ENCODE measurements at regions not wholly inside any gene's neighbourhood (a gene's known extent, or its start where the extent isn't known, plus 50 kb on each side); places are given as distances from the start of the nearest gene placed in this dataset.
A peak's percentile ranks its signal among the peaks of the same experiment; 100 is the strongest.

DNA sequence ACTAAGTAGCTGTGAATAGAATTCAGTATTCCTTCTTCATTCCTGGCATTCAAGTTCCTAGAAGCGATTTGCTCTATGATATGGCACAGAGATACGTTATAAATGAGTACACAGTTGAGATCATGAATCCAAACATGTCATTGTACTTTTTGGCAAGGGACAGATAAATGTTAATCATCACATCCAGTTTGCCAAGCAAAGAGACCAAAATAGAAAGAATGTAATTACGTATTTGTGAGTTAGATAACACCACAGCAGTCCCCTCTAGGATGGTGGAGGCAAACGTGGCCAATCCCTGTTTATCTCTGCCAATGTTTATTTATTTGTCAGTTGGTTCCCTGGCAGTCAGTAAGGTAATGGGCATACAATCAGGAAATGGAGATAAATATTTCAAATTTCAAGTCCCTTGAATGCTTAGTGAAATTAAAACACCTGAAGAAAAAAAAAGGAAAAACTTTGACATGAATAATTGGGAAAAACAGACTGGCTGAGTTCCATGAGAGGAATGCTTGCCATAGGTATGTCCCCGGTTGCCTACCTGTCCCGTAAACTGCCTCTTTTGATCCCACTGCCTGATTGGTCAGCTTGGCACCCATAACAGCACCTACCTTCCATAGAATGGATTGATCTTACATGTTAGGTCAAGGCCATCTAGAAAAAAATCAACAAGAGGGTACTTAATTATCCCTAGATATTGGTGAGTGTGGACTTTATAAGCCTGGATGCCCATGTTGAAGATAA is 451.1 kb upstream of the NETO1 start:
- DNase-seq = no peak

DNA sequence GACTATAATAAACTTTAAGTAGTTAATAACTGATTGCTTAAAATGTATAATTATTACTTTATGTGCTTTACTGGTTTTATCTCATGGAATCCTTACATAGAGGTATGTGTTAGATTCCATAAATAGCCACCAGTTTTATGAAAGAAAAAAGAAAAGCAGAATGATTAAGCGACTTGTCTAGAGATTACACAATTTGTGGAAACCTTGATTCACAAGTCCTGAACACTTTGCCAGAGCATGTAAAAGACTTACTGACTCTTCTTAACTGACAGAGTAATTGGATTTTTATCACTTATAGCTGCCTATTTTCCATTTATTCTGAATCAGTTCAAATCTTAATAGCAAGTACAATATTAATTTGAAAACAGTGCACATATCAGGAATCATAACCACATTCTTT is 448.7 kb upstream of the NETO1 start:
- DNase-seq = no peak

DNA sequence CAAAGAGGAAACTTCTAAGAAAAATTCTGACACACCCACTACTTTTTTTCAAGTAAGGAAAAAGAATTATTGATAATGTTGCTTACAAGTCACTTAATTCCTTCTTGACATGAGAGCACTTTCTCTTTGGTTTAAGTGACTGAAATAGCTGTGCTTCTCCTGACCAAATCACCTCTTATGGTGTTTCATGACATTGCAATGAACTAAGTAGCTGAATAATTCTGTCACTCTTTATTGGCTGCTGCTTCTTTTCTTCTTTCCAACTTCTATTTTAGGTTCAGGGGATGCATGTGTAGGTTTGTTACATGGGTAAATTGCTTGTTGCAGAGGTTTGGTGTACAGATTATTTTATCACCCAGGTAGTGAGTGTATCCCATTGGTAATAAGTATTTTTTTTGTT is 447.6 kb upstream of the NETO1 start:
- no peak for DNase-seq

DNA sequence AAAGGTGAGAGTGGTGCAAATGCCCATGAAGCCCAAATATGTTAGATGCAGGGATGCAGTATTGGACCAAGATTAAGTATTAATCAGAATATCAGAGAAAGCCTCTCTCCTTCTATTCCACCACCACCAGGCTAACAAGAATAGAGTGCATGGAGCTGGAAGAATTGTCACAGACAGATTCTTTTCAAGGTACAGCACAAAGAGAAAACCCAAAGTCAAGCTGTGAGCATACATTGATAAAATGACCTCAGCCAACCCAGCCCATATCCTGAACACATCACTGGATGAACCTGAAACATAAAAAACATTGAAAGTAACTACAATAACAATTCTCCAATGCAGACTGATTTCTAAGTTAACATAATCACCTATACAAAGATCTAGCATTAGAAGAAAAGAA is 445.7 kb upstream of the NETO1 start:
- no peak for DNase-seq

DNA sequence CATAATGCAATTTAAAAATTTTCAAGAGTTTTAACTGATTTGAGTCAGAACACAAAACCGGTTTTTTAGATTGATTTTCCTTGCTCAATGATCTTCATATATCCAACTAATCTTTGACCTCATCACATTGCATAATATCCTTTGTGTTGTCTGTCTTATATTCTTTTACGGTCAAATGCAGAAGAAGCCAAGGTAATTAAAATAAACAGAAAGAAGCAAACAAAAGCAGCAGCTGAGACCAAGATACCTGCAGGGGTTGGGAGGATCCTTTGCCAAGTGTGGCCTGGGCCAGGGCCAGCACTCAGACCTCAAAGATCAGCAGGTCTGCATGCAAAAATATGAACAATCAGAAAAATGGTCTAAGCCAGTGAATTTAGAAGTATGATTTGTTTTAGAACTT is 428.9 kb upstream of the NETO1 start:
- DNase-seq = no peak

DNA sequence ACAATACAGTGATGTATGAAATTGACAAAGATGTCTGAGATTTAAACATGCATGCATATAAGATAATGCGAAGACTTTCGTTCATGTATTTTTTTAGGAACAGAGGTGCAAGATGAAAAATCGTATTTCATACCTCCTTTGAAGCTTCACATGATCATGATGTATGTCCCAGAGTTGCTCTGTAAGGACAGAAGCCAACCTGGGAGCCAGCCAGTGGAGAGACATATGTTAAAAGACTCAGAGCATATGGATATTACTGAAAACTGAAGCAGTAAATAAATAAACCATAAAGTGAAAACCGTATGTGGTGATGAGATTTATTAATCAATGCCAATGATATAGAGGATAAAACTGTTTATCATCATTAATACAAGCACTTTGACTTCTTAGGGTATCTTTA is 424.4 kb upstream of the NETO1 start:
- DNase-seq = peak in 1 of 3 donors; percentile 3

DNA sequence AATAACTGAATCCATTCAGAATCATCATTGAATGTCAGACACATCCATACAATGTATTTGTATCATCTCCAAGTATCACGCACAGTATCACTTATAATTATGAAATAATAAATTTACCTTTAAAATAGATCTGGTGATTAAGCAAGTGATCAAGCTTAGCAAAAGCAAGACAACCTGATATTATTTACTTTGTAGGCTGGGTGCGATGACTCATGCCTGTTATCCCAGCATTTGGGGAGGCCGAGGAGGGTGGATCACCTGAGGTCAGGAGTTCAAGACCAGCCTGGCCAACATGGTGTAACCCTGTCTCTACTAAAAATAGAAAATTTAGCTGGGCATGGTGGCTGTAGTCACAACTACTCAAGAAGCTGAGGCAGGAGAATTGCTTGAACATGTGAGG is 421.0 kb upstream of the NETO1 start:
- no peak for DNase-seq

DNA sequence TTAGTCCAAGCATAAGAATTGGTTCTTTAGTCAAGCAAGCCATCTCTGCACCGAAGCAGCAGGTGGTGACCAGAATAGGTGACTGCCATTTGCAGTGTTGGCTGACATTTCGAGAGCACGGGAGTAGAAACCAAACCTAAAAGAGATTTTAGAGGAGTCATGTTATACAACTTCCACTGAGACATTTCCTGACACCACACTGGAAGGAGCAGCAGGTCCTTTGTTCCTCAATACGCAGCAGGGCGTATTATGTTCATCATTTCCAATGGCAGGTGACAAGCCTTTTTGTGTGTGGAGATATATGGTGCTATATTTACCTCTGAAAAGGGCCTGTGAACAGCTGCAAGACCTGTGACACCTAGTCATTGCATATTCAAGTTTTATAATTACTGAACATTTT is 418.8 kb upstream of the NETO1 start:
- no peak for DNase-seq

DNA sequence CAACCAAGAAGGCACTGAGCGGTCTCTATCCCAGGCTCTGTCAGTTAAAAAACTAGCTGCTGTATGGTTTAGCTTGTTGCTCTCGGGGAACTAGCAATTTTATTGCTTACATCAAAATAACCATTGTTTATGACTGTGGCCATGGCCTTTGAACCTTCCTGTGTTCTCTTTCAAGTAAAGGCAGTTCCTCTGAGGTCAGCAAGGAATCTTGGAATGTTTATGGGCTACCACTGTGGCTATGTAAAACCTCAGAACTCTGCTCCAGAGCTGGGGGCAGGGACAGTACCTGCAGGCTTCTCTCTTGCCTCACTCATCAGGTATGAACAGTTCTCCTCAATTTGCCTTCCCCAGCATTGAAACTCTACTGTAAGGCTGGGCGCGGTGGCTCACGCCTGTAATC is 416.0 kb upstream of the NETO1 start:
- DNase-seq = no peak

DNA sequence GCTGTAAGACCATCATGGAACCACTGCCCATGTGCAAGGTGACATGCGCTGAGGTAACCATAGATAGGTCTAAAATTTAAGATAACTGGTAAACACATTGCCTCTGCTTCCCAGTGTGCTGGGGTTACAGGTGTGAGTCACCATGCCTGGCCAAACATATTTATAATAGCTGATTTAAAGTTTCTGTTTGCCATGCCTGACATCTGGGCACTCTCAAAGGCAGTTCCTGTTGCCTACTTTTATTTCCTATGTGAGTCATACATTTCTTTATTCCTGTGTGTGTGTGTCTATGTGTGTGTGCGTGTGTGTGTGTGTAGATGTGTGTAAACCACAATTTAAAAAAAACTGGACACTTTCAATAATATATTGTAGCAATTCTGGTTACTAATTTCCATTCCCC is 415.2 kb upstream of the NETO1 start:
- DNase-seq = no peak

DNA sequence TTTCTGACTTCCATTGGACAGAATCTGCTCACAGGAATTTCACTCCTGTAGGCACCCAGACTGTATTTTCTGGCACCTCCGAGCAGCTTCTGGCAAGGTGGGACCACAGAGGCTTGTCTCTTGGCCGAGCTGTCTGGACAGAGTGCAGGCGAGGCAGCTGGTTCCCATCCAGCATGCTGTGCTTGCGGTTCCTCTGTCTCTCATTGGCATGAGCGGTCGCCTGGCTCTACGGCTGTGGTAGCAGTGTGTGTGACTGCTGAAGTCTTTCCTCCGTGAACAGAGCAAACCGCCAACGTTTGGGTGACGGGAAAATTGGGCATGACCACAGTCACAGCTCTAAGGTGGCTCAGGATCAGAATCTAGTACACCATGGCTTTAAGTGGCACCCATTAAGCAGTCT is 411.7 kb upstream of the NETO1 start:
- DNase-seq = no peak

DNA sequence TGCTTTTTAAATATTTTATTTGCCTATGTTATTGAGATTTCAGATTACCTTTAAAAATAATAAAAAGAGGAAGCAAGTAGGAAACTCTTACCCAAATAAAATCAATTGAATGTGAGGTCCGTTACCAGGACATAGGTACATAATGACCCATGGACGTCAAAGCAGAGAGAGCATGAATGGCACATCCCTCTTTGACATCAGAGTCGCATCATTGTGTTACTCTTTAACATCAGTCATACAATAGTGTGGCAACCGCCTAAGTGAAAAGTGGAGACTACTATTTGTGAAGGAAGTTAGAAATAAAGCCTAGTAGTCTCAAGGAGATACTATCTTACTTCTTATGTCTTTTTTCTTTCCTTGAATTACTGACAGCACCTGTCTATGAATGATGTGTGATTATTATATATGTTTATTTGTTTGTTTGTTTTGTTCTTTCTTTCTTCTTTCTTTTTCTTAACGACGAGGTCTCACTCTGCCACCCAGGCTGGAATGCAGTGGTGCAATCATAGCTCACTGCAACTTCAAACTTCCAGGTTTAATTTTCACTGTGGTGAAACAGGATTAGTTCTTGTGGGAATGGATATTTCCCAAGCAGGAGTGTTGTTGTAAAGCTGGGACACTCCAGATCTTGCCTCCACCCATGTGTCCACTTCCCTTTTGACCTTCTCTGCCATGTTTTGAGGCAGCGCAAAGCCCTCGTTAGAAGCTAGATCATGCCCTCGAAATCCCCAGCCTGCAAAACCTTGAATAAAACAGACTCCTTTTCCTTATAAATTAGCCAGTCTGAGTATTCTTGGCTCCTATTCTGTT is 407.2 kb upstream of the NETO1 start:
- no peak for DNase-seq

DNA sequence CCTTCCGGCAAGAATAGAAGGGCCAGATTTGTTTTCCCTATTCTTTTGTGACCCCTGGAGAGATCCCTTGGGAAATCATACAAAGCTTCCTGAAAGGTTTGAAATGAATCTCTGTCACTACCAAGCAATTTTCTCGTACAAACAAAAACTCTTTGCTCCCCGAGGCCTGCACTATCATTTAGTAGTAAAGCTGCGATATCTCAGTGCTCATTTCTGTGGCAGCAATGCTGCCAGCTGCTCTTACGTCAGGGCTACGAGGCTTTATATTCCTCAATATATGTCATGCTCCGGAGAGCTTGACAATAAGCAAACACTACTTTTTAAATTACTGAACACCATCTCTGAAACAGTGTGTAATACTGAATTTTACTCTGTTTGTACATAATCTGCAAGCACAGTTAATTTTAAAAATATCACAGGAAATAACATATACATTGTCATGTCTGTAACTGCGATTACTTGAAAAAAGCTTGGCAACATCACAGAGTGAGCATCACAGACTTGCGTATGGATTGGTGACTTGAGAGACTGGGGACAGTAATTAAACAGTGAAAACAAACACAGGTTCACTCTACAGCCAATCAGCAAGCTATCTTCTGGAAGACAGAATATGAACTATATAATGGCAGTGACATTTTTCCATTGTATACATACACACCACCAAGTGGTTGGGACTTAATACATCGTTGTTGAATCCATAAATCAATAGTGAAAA is 403.3 kb upstream of the NETO1 start:
- DNase-seq = no peak

DNA sequence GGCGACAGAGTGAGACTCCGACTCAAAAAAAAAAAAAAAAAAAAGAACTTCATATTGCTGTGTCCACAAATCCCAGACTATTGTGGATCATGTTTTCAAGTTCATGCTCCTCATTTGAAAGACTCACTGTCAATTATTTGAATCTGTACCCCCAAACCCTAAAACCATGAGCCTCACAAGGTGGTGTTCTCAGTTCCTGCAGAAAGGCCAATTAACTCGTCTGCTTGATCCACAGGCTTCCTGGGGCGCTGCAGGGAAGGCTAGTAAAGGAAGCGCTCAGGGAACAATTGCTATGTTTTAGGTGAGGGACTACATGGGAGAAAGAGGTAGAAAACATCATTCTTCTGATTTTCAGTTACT is 396.8 kb upstream of the NETO1 start:
- no peak for DNase-seq

DNA sequence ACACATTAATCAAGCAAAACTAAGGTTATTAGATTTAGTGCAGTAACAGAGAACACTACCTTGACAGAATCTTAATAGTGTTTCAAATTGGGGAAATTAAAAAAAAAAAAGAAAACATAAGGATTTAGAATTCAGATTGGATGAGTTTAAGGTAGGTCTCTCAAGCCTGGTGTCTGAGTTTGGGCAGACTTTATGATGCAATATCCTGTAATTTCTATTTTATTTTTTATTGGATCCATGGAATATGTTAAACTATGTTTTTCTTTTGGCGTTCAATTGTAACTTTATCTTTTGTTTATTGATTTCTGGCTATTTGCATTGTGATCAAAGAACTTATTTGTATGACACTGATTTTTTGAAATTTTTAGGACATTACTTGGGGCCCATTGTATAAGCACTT is 394.1 kb upstream of the NETO1 start:
- no peak for DNase-seq

DNA sequence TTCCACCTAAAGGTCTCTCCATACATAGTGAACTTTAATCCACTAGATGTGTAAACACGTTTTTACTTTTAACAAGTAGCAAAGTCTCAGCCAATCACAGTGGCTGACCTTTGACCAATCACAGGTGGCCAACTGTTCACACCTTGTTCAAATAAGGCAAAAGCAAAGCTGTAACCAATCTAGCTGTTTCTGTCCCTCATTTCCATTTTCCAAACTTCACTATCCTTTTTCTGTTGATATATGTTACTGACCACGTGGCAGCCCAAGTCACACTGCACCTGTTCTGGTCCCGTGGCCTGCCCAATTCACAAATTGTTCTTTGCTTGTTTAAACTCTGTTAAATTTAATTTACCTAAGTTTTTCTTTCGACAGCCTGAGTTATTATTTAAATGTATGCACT is 393.5 kb upstream of the NETO1 start:
- DNase-seq = no peak

DNA sequence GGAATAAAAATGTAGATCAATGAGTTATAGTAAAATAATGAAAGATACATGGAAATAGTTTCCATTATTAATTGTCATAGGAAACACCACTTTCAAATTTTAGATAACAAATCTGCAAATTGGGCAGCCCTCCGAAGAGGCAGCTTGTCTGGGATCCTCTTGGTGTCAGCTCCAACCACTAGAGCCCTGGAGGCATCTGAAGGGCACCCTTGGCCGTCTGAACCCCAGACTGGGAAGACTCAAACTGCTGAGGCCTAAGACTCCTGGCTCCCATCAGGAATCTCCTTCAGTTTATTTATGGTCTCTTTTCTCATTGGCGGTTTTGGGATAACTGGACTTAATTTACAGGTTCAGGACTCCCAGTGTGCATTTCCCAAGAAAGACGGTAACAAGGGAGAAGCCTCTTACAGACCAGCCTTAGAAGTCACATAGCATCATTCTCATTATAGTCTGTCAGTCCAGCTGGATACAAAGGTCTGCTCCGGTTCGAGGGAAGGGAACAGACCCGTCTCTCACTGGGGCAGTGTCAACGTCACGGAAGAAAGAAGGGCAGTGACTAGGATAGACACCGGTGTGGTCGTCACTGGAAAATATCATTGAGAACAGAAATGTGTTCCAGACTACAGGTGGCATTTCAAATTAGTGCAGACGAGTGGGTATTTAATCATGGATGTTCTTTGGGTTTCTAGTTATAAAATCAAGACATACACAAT is 390.7 kb upstream of the NETO1 start:
- DNase-seq = no peak

DNA sequence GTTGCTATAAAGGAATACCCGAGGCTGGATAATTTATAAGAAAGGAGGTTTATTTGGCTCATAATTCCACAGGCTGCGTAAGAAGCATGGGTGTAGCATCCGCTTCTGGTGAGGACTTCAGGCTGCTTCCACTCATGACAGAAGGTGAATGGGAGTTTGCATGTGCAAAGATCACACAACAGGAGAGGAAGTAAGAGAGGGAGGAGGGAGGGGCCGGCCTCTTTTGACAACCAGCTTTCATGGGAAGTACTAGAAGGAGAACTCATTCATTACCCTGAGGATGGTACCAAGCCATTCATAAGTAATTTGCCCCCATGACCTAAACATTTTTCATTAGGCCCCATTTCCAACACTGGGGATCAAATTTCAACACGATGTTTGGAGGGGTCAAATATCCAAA is 386.8 kb upstream of the NETO1 start:
- DNase-seq = no peak

DNA sequence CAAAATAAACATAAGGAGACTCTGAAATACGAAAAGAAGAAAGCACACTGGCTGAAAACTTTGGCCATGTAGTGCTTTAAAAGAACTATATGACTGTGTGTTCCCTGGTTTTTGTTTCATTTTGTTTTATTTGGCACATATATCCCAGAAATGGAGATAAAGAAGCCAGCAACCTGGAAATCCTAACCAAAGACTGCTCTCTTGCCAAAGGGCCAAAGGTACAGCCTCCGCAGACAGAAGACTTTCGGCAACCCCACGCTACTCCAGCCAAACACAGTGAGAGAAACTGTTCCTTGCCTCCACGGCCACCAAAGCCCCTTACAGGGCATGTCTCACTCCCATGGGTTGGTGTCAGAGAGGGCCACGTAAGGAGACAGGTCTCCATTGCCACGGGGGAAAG is 381.2 kb upstream of the NETO1 start:
- no peak for DNase-seq

DNA sequence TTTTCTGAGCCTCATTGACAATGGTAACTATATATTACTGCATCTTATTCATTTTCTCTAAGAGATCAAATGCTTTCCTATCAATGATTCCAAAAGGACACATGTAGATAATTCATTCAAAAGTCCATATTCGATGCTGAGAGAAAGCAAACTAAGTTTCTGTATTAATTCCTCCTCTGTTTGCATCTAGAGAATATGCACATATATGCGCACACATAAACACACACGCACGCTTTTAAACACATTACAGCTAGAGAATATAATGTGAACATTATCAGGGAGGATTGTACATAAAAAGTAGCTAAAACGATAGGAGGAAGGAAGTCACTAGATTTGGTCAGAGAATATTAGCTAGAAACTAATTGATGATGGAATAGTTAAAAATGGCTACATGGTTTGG is 379.0 kb upstream of the NETO1 start:
- no peak for DNase-seq

DNA sequence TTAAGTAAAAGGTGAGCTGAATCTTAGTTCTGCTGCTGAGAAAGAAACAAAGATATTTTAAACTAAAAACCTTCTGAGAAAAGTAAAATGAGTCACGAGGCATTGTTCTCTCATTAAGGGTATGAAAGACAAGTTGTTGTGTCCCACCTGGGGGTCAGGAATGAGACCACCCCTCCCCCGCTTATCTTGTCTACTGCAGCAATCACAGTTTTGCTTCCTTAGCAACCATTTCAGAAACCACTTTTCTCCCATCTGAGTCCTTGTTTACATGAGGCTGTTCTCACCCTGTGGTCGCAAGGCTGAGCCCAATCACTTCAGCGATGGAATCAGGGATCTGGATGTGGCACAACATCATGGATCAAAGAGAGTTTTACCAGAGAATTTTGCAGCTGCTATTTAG is 377.6 kb upstream of the NETO1 start:
- no peak for DNase-seq

DNA sequence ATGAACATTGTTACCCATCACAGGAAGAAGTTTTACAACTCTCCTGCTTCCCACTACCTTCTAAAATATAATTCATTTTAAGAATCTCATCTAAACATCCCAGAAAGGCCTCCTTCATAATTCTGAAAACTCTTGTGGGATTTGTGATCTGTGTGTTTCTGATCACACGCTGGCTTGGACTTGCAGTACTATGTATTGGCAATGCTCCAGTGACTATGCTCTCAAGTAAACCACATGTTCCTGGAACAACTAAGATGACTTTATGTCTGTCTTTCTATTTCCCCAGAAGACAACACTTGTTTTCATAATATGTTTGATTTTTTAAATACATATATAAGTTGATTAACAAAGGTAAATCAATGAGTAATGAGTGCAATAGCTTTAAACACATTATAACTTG is 376.6 kb upstream of the NETO1 start:
- peak; percentile 17 to 68 (median 36) for DNase-seq

DNA sequence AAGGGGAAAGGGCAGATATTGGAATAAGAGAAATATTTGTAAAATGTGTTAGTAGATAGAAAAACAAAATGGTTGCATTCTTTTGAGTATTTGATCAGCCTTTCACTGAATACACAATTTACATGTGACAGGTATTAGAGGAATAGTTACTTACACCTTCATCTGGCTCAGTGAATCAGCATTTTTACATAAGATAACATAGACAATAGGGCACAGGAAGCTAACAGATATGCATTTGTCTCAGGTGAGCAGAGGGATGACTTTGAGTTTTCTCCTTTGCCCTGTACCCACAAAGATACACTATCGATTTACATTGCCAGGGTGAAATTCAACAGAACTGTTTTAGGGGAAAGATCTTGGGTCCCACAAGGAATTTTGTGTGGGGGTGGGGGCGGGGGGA is 373.1 kb upstream of the NETO1 start:
- no peak for DNase-seq

Measured in muscle of back (tissue), 3 donors.